Activated T-cell treated with anti-CD3 and anti-CD28 coated beads for 24 hours (primary cell): ENCODE measurements at regions not wholly inside any gene's neighbourhood (a gene's known extent, or its start where the extent isn't known, plus 50 kb on each side); places are given as distances from the start of the nearest gene placed in this dataset.

Experiments used
- DNase-seq: peaks from one replicate; pipeline ENCODE4 v3.0.0-alpha.2; 2020; ENCODE audit warnings: low read depth

GRCh38 chr5:5951953-5952352 lies 426.4 kb downstream of the MED10 start:
- DNase-seq = no peak

GRCh38 chr5:5950658-5951057 lies 427.7 kb downstream of the MED10 start:
- DNase-seq = no peak

- DNase-seq = no peak
Measured at GRCh38 chr5:5941486-5941885, 436.9 kb downstream of the MED10 start.

GRCh38 chr5:5939759-5940370 lies 438.5 kb downstream of the MED10 start:
- no peak for DNase-seq

GRCh38 chr5:5933651-5934050 lies 444.7 kb downstream of the MED10 start:
- no peak for DNase-seq

GRCh38 chr5:5932824-5933223 lies 445.5 kb downstream of the MED10 start:
- DNase-seq = no peak

GRCh38 chr5:5930561-5930960 lies 447.8 kb downstream of the MED10 start:
- DNase-seq = no peak

- no peak for DNase-seq
Measured at GRCh38 chr5:5929291-5930020, 448.9 kb downstream of the MED10 start.

GRCh38 chr5:5925191-5925590 lies 453.2 kb downstream of the MED10 start:
- DNase-seq = no peak

GRCh38 chr5:5919411-5919810 lies 458.9 kb downstream of the MED10 start:
- no peak for DNase-seq

GRCh38 chr5:5906778-5907177 lies 471.6 kb downstream of the MED10 start:
- DNase-seq = no peak

GRCh38 chr5:5905186-5905585 lies 473.2 kb downstream of the MED10 start:
- DNase-seq = no peak

- DNase-seq = no peak
Measured at GRCh38 chr5:5904113-5904512, 474.2 kb downstream of the MED10 start.

GRCh38 chr5:5902678-5903646 lies 475.4 kb downstream of the MED10 start:
- no peak for DNase-seq

GRCh38 chr5:5900350-5900749 lies 477.9 kb downstream of the ICE1 start:
- DNase-seq = no peak

- no peak for DNase-seq
Measured at GRCh38 chr5:5899716-5900115, 477.2 kb downstream of the ICE1 start.

GRCh38 chr5:5888284-5888683 lies 465.8 kb downstream of the ICE1 start:
- no peak for DNase-seq

GRCh38 chr5:5887833-5888232 lies 465.4 kb downstream of the ICE1 start:
- DNase-seq = no peak

- peak; percentile 26 for DNase-seq
Measured at GRCh38 chr5:5886812-5887486, 464.5 kb downstream of the ICE1 start.

GRCh38 chr5:5886353-5886752 lies 463.9 kb downstream of the ICE1 start:
- no peak for DNase-seq

- DNase-seq = no peak
Measured at GRCh38 chr5:5885782-5886181, 463.3 kb downstream of the ICE1 start.

- DNase-seq = no peak
Measured at GRCh38 chr5:5884593-5884992, 462.1 kb downstream of the ICE1 start.
